ENCODE measurements at regions not wholly inside any gene's neighbourhood (a gene's known extent, or its start where the extent isn't known, plus 50 kb on each side); places are given as distances from the start of the nearest gene placed in this dataset.
A peak's percentile ranks its signal among the peaks of the same experiment; 100 is the strongest.
"Not testable (repeated sequence)": the region's sequence is repeated elsewhere in the genome, so short reads cannot be mapped to it uniquely, and the experiment has no call there.

DNA sequence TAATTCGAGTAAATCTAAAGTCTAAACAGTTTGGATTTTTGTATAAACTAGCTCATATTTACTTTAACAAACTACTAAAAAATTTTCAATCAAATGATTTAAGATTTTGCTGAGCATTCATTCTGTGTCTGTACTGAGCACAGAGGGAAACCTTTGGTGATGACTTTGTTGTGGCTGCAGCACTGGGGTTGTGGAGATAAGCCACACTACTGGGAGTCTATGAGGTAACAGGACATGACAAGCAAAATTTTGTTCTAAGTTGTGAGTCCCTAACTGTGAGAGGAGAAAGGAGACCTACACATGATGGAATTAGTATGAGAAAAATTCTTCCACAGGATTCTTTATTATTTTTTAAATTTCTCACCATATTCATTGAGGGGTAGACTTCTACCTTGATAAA, 933.7 kb upstream of the LRATD1 start:
- DNase-seq (ENCODE audit: low spot score) = no peak

- not testable (repeated sequence) for DNase-seq (ENCODE audit: low spot score)
Observed at GRCh38 chr2:13699939-13700338, 932.6 kb upstream of the LRATD1 start.

DNA sequence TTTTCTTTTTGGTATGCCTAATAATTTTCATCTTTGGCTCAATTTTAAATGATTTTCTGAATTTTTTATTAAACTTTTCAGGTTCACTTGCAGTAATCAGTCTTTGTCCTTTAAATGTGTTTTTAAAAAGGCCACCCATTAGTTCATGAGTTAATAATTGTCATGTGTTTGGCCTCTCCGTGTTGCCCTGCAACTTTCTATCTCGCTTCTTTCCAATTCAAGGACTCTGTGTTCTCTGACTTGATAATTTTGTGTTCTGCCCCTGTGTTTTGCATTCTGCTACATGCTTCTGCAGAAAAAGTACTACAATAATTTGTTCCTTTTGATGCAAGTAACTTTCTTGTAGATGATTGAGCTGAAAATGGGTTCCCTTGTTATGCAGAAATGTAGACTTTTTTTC, 921.4 kb upstream of the LRATD1 start:
- no peak for DNase-seq (ENCODE audit: low spot score)

GRCh38 chr2:13714466-13714865, 918.1 kb upstream of the LRATD1 start:
- no peak for DNase-seq (ENCODE audit: low spot score)

GRCh38 chr2:13725945-13726344, 906.6 kb upstream of the LRATD1 start:
- no peak for DNase-seq (ENCODE audit: low spot score)

GRCh38 chr2:13745330-13745729, 887.2 kb upstream of the LRATD1 start:
- DNase-seq (ENCODE audit: low spot score) = no peak

DNA sequence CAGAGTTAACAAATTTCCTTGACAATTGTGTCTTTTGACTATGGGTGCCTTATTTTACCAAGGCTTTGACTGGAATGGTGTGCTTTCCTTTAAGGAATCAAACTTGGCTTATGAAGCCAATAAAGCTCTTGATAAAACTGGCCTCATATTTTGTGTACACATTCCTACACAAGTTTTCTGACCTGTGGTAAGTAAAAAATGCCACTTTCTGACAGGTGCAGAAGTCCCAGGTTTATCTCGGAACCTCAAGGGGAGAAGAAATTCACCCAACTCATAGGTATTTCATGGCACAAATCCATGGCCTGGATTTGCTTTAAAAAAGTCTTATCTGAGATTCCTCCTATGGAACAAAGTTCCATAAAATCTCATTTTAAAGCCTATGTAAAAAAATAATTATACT, 880.6 kb upstream of the LRATD1 start:
- no peak for DNase-seq (ENCODE audit: low spot score)

DNA sequence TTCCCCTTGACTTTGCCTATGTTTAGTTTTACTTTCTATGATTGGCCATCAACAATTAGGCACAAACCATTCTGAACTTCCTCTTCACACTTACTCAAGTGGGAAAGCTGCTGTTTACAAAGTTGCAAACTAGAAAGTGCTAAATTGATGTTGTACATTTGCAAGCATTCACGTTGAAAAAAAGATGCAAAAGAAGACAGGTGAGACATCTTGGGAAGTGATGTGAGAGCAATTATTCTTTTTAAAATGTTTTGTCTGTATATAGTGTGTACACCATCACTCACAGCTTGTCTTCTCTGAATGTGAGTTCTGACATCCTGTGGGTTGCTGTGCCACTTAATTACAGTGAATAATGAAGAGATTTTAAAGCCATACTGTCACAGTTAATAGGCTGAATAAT, 874.1 kb upstream of the LRATD1 start:
- no peak for DNase-seq (ENCODE audit: low spot score)

GRCh38 chr2:13768274-13768673, 864.2 kb upstream of the LRATD1 start:
- DNase-seq (ENCODE audit: low spot score) = no peak

DNA sequence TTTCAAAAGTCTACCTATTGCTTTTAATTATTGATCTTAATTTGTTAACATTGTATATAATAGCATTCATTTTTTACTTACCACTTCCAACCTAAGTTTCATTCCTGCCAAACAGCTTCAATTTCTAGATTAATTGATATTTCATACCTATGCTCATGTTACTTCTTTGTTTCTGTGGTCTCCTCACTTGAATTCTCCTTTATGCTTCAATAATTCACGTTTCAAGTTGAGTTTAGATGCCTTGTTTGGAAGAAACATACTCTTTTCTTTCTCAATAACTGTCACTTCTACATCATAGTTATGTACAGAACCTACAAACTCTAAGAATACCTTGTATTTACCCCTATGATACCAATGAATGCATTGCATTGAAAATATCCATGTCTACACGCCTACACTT, 862.2 kb upstream of the LRATD1 start:
- no peak for DNase-seq (ENCODE audit: low spot score)

GRCh38 chr2:13779996-13780395, 852.5 kb upstream of the LRATD1 start:
- no peak for DNase-seq (ENCODE audit: low spot score)

DNA sequence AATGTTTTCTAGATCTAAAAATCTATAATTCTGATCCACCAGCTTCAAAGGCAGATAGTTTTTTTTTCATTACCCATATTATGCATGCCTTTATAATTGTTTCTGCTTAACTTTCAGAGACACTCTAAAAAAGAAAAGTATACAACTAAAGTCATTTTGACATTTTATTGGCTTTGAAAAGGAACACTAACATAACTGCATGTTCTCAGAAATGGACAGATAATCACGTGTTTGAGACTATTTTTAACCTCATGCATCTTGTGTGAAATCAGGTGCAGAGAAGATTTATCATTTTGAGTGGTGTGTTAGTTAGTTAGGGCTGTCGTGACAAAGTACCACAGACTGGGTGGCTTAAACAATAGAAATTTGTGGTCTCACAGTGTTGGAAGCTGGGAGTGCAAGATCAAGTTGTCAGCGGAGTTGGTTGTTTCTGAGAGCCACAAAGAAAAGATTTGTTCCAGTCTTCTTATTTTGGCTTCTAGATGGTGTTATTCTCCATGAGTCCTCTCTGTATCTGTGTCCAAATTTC, 841.4 kb upstream of the LRATD1 start:
- no peak for DNase-seq (ENCODE audit: low spot score)

DNA sequence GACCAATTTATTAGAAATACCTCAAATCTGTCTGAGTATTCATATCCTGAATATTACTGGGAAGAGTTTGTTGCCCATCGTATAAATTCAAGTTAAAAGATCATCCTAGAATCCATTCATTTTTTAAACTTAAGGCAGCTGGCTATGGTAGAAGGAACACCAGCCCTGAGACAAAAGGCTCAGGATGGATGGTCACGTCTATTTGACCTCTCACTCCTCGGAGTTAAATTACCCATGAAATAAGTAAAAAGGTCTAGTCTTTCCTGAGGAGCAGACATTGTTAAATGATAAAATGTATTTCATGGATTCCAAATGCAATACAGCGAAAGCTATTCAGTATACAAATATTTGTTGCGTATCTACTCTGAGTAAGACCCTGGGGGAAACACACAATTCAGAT, 826.0 kb upstream of the LRATD1 start:
- no peak for DNase-seq (ENCODE audit: low spot score)

GRCh38 chr2:13813236-13813635, 819.3 kb upstream of the LRATD1 start:
- no peak for DNase-seq (ENCODE audit: low spot score)

DNA sequence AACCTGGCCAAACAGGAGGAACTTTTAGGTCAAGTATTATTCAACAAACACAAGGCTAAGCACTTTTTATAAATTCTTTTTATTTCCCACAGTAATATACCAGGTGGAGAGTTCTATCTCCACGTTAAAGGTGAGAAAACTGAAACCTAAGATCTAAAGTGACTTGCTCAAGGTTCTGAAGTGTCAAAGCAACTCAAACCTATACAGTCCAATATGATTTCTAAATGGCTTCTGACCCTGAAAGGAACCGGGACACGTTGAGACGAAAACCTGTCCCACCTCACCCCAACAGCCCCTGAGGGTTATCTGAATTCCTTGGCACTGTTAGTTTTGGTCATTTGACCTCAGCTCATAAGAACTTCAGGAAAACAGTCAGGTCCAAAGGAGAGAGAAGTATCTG, 814.5 kb upstream of the LRATD1 start:
- DNase-seq (ENCODE audit: low spot score) = no peak

GRCh38 chr2:13819896-13820295, 812.6 kb upstream of the LRATD1 start:
- no peak for DNase-seq (ENCODE audit: low spot score)

DNA sequence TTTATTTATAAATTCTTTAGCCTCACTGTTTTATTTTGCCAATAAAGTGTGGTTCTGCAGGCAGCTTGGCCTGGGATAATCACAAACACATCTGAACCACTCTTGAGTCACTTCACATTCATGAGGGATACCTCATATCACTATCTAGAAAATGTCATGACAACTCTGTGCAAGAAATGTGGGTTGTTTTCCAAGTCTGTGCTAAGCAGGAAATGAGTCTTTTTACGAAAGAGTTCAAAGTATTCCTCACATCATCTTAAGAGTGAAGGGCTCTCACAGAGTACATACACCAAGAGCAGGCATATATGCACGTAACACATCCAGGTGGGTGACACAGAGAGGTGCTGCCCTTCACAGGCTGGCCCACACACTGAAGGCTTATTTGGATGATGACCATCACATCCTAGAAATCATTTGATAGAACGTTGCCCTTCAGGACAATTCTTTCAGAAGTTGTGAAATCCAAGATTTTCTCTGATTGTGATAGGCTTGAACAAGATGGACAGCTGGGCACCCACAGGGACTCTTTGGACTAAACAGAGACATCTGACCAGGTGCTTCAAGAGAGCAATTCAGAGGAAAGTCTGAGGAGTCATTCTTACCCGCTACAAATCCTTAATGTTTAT, 811.1 kb upstream of the LRATD1 start:
- no peak for DNase-seq (ENCODE audit: low spot score)

DNA sequence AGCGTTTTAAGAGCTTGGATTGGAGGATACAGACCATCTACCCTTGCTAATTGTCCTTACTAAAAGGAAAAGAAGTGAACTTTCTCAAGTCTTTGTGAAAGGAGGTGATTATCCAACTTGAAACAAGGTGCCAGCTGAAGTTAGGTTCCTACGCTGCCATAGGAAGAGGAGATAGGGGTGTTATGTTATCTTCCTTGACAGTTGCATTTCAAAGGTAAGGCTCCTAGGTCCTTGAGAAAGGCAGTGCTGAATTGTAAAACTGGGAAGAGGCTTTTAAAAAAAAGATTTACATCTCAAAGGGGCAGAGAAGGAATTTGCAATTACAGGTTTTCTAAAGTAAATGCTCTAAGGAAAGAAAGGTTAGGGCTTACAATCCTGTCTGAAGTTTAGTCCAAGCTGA, 810.2 kb upstream of the LRATD1 start:
- no peak for DNase-seq (ENCODE audit: low spot score)

- DNase-seq (ENCODE audit: low spot score) = no peak
Observed at GRCh38 chr2:13826314-13826853, 806.1 kb upstream of the LRATD1 start.

DNA sequence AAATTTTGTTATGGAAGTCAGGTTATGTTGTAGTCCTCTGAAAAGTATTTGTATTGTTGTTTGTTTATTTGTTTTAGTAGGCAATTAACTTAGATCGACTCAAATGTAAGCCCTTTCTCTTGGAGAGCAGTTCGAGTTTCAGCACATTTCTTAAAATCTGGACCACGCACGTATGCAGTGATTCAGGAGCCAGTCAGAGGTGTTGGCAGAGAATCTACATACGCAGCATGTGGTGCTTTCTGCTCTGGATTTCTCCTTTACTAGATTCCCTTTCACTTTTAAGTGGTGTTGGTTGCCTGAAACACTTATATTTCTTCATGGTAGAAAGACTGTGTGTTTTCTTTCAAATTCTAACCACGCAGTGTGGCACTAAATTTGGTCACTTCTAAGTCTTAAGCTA, 773.9 kb upstream of the LRATD1 start:
- no peak for DNase-seq (ENCODE audit: low spot score)

DNA sequence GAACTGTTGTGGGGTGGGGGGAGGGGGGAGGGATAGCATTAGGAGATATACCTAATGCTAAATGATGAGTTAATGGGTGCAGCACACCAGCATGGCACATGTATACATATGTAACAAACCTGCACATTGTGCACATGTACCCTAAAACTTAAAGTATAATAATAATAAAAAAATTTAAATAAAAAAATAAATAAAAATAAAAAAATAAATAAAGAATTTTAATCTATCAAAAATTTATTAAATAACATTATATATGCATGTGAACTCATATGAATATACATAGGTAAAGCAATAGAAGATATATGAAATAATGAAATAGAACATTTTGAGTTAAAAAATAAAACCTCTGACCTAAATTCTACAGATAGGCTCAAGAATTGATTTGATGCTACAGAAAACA, 764.2 kb upstream of the LRATD1 start:
- not testable (repeated sequence) for DNase-seq (ENCODE audit: low spot score)

DNA sequence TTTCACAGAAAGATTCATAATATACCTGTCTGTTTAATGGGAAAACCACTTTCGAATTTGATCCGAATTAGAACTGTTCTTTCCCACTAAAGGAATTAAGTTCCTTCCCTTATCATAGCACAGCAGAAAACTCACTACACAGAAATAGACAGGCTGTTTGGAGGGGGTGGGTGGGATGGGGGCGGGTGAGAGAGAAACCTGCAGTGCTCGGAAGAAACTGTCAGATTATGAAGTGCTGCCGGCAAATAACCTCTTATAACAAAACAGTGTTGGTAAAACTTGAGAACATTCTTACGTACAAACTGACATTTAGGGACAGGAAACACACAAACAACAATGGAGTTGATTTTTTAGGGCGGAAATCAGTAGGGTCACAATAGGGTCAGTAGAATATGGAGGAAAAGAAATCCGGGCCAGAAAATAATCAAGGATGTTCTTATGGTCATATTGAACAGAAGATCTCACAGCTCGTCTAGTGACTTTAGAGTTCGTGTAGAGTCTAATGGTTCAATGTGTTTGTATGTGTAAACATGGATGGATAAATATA, 756.0 kb upstream of the LRATD1 start:
- peak; percentile 2 for DNase-seq (ENCODE audit: low spot score)

- DNase-seq (ENCODE audit: low spot score) = no peak
Observed at GRCh38 chr2:13877571-13877970, 754.9 kb upstream of the LRATD1 start.
